AG04450 (cell line): ENCODE measurements at regions not wholly inside any gene's neighbourhood (a gene's known extent, or its start where the extent isn't known, plus 50 kb on each side); places are given as distances from the start of the nearest gene placed in this dataset.

Source experiments
- CTCF ChIA-PET: fragments of 300-600, 350-600 bp; formaldehyde crosslinking; extraction: SDS; loops from one replicate; lab custom pipeline; 2022; ENCODE audit warnings: antibody characterized with exemption, inconsistent platforms; lab: Charles Lee
- POLR2A ChIA-PET: fragments of 350-600 bp; formaldehyde crosslinking; extraction: SDS; loops from one replicate; lab custom pipeline; 2021; ENCODE audit warnings: antibody characterized with exemption, inconsistent platforms; lab: Yijun Ruan, JAX
- DNase-seq: peaks from one replicate; pipeline ENCODE4 v3.0.0-alpha.2; 2011; ENCODE audit warnings: low read depth, low spot score
- H3K27ac ChIP-seq: one replicate; pipeline ENCODE4 v1.5.1; 2012; ENCODE audit warnings: low read depth, low read length, control low read depth
- H3K27me3 ChIP-seq: one replicate; pipeline ENCODE4 v1.6.0; 2012; ENCODE audit warnings: low read length; ENCODE audit not compliant: control insufficient read depth, insufficient read depth
- H3K4me3 ChIP-seq: 2 replicates; pipeline ENCODE4 v1.5.1; 2011; ENCODE audit warnings: mild to moderate bottlenecking, low read depth, low read length, control low read depth
- H3K9me3 ChIP-seq: 2 replicates; pipeline ENCODE4 v1.5.1; 2012; ENCODE audit warnings: low read length; ENCODE audit not compliant: control insufficient read depth, insufficient read depth
- CTCF ChIP-seq: IDR thresholded peaks from 2 replicates; pipeline ENCODE4 v1.5.1; 2011; ENCODE audit warnings: low read depth, low read length, control low read depth, inconsistent platforms

- CTCF ChIA-PET, result no interaction called here
- no peak for TF ChIP-seq CTCF
- peaks cover 13% of the 10 kb centered on the region for H3K27me3 ChIP-seq
- POLR2A ChIA-PET, result no interaction called here
- no peaks in the 10 kb centered on the region for H3K9me3 ChIP-seq
- no peak overlapping the region for H3K4me3 ChIP-seq
- DNase-seq, result no peak
- H3K27ac ChIP-seq, result no peak overlapping the region
Measured at GRCh38 chr13:42486711-42487198, 87.2 kb upstream of the TNFSF11 start.

- DNase-seq, result no peak
- no peak for TF ChIP-seq CTCF
- peaks cover 17% of the 10 kb centered on the region for H3K27me3 ChIP-seq
- no peaks in the 10 kb centered on the region for H3K9me3 ChIP-seq
- no peak overlapping the region for H3K27ac ChIP-seq
- POLR2A ChIA-PET, result no interaction called here
- no peak overlapping the region for H3K4me3 ChIP-seq
- CTCF ChIA-PET, result no interaction called here
Measured at GRCh38 chr13:42487221-42487620, 86.7 kb upstream of the TNFSF11 start.

- no peak for TF ChIP-seq CTCF
- Histone ChIP-seq H3K27me3 (peaks cover 26% of the 10 kb centered on the region), H3K27ac (no peak overlapping the region), H3K4me3 (no peak overlapping the region), H3K9me3 (no peaks in the 10 kb centered on the region)
- CTCF ChIA-PET, result no interaction called here
- POLR2A ChIA-PET, result no interaction called here
- DNase-seq, result no peak
Measured at GRCh38 chr13:42490676-42491075, 83.3 kb upstream of the TNFSF11 start.

GRCh38 chr13:42492372-42492920 is 81.5 kb upstream of the TNFSF11 start:
- Histone ChIP-seq H3K27ac (no peak overlapping the region), H3K27me3 (peaks cover 27% of the 10 kb centered on the region), H3K9me3 (no peaks in the 10 kb centered on the region), H3K4me3 (no peak overlapping the region)
- ChIA-PET CTCF (interaction anchor here (0.6 kb wide), 1 partner anchor 187 kb away, joined by 3 read pairs; no protein-coding TSS in a partner anchor), POLR2A (no interaction called here)
- TF ChIP-seq CTCF, result no peak
- no peak for DNase-seq

- Histone ChIP-seq H3K27ac (no peak overlapping the region), H3K4me3 (no peak overlapping the region), H3K27me3 (peaks cover 24% of the 10 kb centered on the region), H3K9me3 (no peaks in the 10 kb centered on the region)
- DNase-seq, result no peak
- ChIA-PET CTCF (no interaction called here), POLR2A (no interaction called here)
- TF ChIP-seq CTCF, result no peak
Measured at GRCh38 chr13:42494157-42494556, 79.8 kb upstream of the TNFSF11 start.
